ENCODE measurements at regions not wholly inside any gene's neighbourhood (a gene's known extent, or its start where the extent isn't known, plus 50 kb on each side); places are given as distances from the start of the nearest gene placed in this dataset.

DNA sequence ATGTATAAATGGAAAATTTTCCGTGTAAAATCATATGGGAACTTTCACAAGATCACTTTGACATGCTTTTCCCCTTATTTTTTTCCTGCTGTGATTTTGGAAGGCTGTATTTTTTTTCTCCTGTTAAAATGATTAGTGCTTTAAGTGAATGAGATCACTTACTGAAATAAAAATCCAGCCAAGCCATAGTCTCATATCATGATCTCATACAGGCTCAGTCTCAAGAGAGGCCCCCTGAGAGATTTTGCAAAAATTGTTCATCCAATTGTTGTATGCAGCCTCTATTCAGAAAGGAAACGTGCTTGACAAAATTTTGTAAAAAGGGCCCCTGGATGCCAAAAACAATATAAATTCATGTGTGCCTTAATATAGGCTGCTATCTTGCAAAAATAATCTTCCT lies 528.2 kb downstream of the HDGFL1 start:
- Histone ChIP-seq H3K4me3 (ENCODE audit: low read length) (no peak overlapping the region), H3K27ac (ENCODE audit: low read length) (no peak overlapping the region), H3K9me3 (ENCODE audit: control insufficient read depth, low read depth, low read length) (peaks cover 6% of the 10 kb centered on the region), H3K4me1 (ENCODE audit: control insufficient read depth, low read depth, low read length) (no peaks in the 10 kb centered on the region), H3K9ac (ENCODE audit: low read length) (no peak overlapping the region), H3K36me3 (ENCODE audit: control insufficient read depth, low read depth, low read length) (no peaks in the 10 kb centered on the region), H3K27me3 (ENCODE audit: control insufficient read depth, insufficient read depth, low read length) (no peaks in the 10 kb centered on the region)

DNA sequence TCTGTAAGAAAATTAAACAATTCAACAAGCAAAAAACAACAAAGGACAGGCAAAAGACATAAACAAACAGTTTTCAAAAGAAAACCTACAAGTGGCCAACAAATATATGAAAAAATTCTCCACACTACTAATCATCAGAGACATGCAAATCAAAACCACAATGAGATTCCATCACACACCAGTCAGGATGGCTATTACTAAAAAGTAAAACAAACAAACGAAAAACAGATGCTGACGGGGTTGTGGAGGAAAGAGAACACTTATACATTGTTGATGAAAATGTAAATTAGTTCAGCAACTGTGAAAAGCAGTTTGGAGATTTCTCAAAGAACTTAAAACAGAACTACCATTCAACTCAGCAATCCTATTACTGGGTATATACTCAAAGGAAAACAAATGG lies 537.6 kb downstream of the HDGFL1 start:
- Histone ChIP-seq H3K9ac (ENCODE audit: low read length) (no peak overlapping the region), H3K27me3 (ENCODE audit: control insufficient read depth, insufficient read depth, low read length) (no peaks in the 10 kb centered on the region), H3K27ac (ENCODE audit: low read length) (no peak overlapping the region), H3K4me3 (ENCODE audit: low read length) (no peak overlapping the region), H3K9me3 (ENCODE audit: control insufficient read depth, low read depth, low read length) (no peaks in the 10 kb centered on the region), H3K36me3 (ENCODE audit: control insufficient read depth, low read depth, low read length) (no peaks in the 10 kb centered on the region), H3K4me1 (ENCODE audit: control insufficient read depth, low read depth, low read length) (no peaks in the 10 kb centered on the region)

DNA sequence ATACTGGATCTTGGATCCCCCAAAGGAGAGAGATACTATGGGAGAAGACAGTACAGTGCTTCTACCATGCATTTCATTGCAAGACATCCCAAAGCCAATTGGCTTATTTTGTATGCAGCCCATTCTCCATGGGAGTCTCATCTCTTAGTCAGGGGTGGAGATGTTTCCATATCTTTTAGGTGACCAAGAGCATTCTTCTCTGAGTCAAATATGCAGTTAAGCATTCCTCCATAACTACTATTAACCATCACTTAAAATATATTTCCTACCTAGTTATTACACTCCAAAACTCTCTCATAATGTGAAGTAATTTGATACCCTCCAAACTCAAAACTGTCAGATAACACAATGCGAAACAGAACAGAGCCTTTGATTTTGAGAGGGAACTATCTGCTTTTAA lies 542.6 kb downstream of the HDGFL1 start:
- H3K4me1 ChIP-seq (ENCODE audit: control insufficient read depth, low read depth, low read length): no peaks in the 10 kb centered on the region
- no peak overlapping the region for H3K9ac ChIP-seq (ENCODE audit: low read length)
- H3K4me3 ChIP-seq (ENCODE audit: low read length): no peak overlapping the region
- H3K36me3 ChIP-seq (ENCODE audit: control insufficient read depth, low read depth, low read length): no peaks in the 10 kb centered on the region
- no peaks in the 10 kb centered on the region for H3K9me3 ChIP-seq (ENCODE audit: control insufficient read depth, low read depth, low read length)
- H3K27ac ChIP-seq (ENCODE audit: low read length): no peak overlapping the region
- no peaks in the 10 kb centered on the region for H3K27me3 ChIP-seq (ENCODE audit: control insufficient read depth, insufficient read depth, low read length)

DNA sequence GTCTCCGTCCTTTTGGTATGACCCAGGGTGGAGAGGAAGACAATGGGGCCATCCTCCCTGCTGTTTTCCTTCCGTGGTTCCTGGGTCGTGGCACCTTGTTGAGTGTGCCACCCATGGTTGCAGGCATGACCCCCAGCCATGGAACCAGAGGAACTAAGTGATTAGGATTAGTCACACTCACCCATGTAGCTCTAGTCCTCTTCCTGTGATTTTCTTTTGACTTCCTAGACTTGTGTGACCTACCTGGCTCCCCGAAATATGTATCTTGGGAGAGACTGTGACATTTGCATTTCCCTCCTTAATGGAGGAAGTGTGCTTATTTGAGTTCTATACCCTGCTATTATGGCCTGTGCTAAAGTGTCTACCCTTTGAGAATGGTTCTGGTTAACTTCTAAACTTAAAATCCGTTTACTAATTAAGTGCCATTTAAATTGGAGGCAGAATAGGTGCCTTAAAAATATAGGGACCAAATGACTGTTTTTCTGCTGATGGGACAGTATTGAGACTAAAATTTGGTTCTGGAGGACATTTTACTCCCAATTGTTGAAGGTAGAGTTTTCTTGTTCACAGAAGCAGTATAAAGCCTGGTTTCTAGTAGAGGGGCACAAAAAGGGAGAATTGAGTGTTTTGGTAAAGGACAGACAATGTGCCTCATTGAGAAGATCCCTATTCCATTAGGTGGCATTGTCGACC lies 545.6 kb downstream of the HDGFL1 start:
- H3K27me3 ChIP-seq (ENCODE audit: control insufficient read depth, insufficient read depth, low read length): no peaks in the 10 kb centered on the region
- no peaks in the 10 kb centered on the region for H3K9me3 ChIP-seq (ENCODE audit: control insufficient read depth, low read depth, low read length)
- H3K4me3 ChIP-seq (ENCODE audit: low read length): no peak overlapping the region
- no peaks in the 10 kb centered on the region for H3K36me3 ChIP-seq (ENCODE audit: control insufficient read depth, low read depth, low read length)
- H3K9ac ChIP-seq (ENCODE audit: low read length): no peak overlapping the region
- no peak overlapping the region for H3K27ac ChIP-seq (ENCODE audit: low read length)
- no peaks in the 10 kb centered on the region for H3K4me1 ChIP-seq (ENCODE audit: control insufficient read depth, low read depth, low read length)

DNA sequence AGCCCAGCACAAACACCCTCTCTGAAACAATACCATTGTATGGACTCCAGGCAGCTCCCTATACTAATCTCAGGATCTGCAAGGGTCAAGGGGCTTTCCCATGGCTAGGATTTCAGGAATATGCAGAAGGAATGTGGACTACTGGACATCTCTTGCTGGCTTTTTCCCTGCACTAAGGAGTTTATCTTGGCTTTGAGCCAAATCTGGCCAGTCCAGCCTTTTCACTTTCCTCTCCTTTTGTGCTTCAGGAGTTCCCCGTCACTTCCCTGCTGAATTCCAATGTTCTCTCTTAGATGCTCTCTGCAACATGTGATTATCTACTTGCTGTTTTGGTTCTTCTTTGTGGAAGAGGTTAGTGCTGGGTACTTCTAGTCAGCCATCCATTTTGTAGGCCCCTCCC lies 568.2 kb downstream of the HDGFL1 start:
- Histone ChIP-seq H3K9ac (ENCODE audit: low read length) (no peak overlapping the region), H3K4me3 (ENCODE audit: low read length) (no peak overlapping the region), H3K27me3 (ENCODE audit: control insufficient read depth, insufficient read depth, low read length) (no peaks in the 10 kb centered on the region), H3K4me1 (ENCODE audit: control insufficient read depth, low read depth, low read length) (no peaks in the 10 kb centered on the region), H3K9me3 (ENCODE audit: control insufficient read depth, low read depth, low read length) (no peaks in the 10 kb centered on the region), H3K36me3 (ENCODE audit: control insufficient read depth, low read depth, low read length) (no peaks in the 10 kb centered on the region), H3K27ac (ENCODE audit: low read length) (no peak overlapping the region)

DNA sequence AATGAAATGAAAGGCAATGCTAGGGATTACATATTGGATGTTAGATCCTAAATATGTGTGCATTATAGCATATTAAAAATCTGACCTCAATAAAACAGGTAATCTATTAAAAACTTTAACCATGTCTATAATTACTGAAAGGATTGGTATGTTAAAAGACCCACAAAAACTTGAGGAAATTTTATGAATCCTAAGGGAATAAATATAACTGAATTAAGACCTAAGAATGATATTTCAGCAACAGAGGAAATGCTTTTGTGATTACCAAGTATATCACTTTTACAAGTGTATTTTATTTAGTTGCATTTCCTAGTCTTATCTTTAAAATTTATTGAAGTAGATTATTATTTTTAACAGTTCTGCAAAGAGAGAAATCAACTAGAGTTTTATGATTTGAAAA lies 571.5 kb downstream of the HDGFL1 start:
- Histone ChIP-seq H3K27ac (ENCODE audit: low read length) (no peak overlapping the region), H3K36me3 (ENCODE audit: control insufficient read depth, low read depth, low read length) (no peaks in the 10 kb centered on the region), H3K27me3 (ENCODE audit: control insufficient read depth, insufficient read depth, low read length) (no peaks in the 10 kb centered on the region), H3K9ac (ENCODE audit: low read length) (no peak overlapping the region), H3K4me3 (ENCODE audit: low read length) (no peak overlapping the region), H3K4me1 (ENCODE audit: control insufficient read depth, low read depth, low read length) (no peaks in the 10 kb centered on the region), H3K9me3 (ENCODE audit: control insufficient read depth, low read depth, low read length) (no peaks in the 10 kb centered on the region)

DNA sequence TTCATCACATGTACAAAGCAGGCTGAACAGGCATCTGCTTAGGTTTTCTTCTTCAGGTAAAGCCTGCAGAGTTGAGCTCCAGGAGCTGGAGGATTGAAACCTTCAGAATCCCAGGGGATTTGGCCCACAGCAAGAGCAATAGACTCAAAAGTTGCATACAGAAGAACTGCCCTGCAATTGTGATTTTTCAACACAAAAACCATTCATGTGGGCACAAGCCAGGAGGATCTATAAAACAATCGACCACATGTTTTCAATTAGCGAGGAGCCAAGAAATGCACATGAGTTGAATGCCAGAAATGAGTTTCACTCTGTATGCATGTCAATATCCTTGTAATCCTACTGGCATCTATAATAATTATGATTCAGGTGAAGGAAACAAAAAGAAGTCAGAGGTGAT lies 576.4 kb downstream of the HDGFL1 start:
- Histone ChIP-seq H3K4me1 (ENCODE audit: control insufficient read depth, low read depth, low read length) (no peaks in the 10 kb centered on the region), H3K36me3 (ENCODE audit: control insufficient read depth, low read depth, low read length) (no peaks in the 10 kb centered on the region), H3K27ac (ENCODE audit: low read length) (no peak overlapping the region), H3K27me3 (ENCODE audit: control insufficient read depth, insufficient read depth, low read length) (no peaks in the 10 kb centered on the region), H3K9me3 (ENCODE audit: control insufficient read depth, low read depth, low read length) (no peaks in the 10 kb centered on the region), H3K9ac (ENCODE audit: low read length) (no peak overlapping the region), H3K4me3 (ENCODE audit: low read length) (no peak overlapping the region)

DNA sequence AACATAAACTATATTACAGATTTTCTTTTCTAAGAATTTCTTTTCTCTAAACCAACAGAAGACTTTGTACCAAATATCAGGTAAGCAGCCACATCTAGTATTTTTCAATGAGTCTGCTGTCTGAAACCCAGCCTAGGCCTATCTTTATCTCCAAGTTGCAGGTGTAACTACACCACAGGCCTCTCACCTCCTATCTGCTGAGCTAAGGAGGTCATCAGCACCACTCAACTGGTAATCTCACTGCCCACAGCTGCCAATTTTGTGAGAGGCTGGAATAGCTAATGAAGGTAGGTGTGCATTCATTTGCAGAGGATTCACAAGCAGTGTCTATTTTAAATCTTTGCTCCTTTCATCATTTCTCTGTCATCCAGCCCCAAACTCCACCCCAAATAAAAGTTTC lies 584.8 kb downstream of the HDGFL1 start:
- no peaks in the 10 kb centered on the region for H3K4me1 ChIP-seq (ENCODE audit: control insufficient read depth, low read depth, low read length)
- no peak overlapping the region for H3K9ac ChIP-seq (ENCODE audit: low read length)
- no peaks in the 10 kb centered on the region for H3K9me3 ChIP-seq (ENCODE audit: control insufficient read depth, low read depth, low read length)
- no peak overlapping the region for H3K27ac ChIP-seq (ENCODE audit: low read length)
- no peaks in the 10 kb centered on the region for H3K27me3 ChIP-seq (ENCODE audit: control insufficient read depth, insufficient read depth, low read length)
- H3K36me3 ChIP-seq (ENCODE audit: control insufficient read depth, low read depth, low read length): no peaks in the 10 kb centered on the region
- no peak overlapping the region for H3K4me3 ChIP-seq (ENCODE audit: low read length)

DNA sequence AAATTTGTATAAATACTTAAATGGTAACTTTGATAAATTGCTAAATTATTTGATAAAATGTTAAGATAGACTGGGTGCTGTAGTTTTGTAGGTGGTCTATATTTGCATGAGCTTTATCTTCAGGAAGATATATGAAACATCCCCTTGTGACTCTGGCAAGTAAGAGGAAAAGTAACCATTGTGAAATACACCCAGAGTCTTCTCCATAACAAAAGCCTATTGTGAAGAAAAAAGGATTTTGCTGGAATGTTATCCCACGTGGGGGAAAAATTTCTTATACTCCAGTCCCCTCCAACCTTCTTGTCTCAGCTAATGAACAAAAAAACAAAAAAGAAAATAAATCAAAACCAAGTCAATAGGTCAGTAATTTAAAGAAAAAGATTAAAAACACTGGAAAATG lies 600.7 kb downstream of the HDGFL1 start:
- Histone ChIP-seq H3K9me3 (ENCODE audit: control insufficient read depth, low read depth, low read length) (no peaks in the 10 kb centered on the region), H3K4me3 (ENCODE audit: low read length) (no peak overlapping the region), H3K27ac (ENCODE audit: low read length) (no peak overlapping the region), H3K27me3 (ENCODE audit: control insufficient read depth, insufficient read depth, low read length) (no peaks in the 10 kb centered on the region), H3K4me1 (ENCODE audit: control insufficient read depth, low read depth, low read length) (peaks cover 20% of the 10 kb centered on the region), H3K9ac (ENCODE audit: low read length) (no peak overlapping the region), H3K36me3 (ENCODE audit: control insufficient read depth, low read depth, low read length) (no peaks in the 10 kb centered on the region)

DNA sequence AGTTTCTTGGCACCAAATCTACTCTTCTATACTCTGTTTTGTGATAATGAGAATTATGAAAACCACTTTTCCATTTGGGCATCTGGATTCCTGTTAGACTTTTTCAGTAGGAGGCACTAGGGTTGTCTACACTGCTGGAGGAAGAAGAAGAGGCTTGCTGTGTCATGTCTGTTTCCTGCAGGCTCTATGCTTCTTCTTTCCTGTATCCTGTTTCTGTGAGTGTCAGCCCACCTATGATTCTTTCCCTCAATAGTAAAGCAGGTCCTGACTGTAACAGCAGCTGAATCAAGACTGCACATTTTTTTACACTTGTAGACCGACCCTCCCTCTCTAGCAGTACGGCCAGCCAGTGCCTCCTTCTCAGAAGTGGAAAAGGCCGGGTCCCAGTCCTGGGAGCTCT lies 603.9 kb downstream of the HDGFL1 start:
- H3K4me3 ChIP-seq (ENCODE audit: low read length): no peak overlapping the region
- no peak overlapping the region for H3K27ac ChIP-seq (ENCODE audit: low read length)
- no peaks in the 10 kb centered on the region for H3K27me3 ChIP-seq (ENCODE audit: control insufficient read depth, insufficient read depth, low read length)
- H3K9me3 ChIP-seq (ENCODE audit: control insufficient read depth, low read depth, low read length): no peaks in the 10 kb centered on the region
- H3K4me1 ChIP-seq (ENCODE audit: control insufficient read depth, low read depth, low read length): peaks cover 19% of the 10 kb centered on the region
- no peaks in the 10 kb centered on the region for H3K36me3 ChIP-seq (ENCODE audit: control insufficient read depth, low read depth, low read length)
- H3K9ac ChIP-seq (ENCODE audit: low read length): no peak overlapping the region

DNA sequence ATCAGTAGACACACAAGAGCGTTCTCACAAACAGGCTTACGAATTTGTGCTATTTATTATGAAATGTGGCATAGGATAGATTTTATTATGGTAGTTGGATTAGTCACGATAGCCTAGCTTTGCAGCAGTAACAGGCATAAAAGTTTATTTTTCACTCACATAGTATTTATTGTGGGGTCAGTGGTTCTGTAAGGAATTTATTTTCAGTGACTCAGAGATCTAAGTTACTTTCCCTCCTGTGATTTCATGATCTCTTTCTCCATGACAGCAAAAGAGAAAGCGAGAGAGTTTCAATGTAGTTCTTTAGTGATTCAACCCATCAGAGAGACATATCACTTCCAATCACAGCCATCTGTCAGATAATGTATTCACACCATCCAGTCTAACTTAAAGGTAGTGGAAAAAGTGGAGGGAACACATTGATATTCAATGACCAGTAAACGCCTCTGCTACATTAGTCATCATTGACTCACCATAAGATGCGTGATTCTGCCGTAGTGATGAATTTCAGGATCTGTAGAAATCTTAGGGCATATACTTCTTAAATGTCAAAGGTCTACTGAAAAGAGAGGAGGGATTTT lies 605.5 kb downstream of the HDGFL1 start:
- no peaks in the 10 kb centered on the region for H3K36me3 ChIP-seq (ENCODE audit: control insufficient read depth, low read depth, low read length)
- H3K27me3 ChIP-seq (ENCODE audit: control insufficient read depth, insufficient read depth, low read length): no peaks in the 10 kb centered on the region
- H3K4me3 ChIP-seq (ENCODE audit: low read length): no peak overlapping the region
- H3K9me3 ChIP-seq (ENCODE audit: control insufficient read depth, low read depth, low read length): no peaks in the 10 kb centered on the region
- no peak overlapping the region for H3K9ac ChIP-seq (ENCODE audit: low read length)
- H3K4me1 ChIP-seq (ENCODE audit: control insufficient read depth, low read depth, low read length): peaks cover 5% of the 10 kb centered on the region
- no peak overlapping the region for H3K27ac ChIP-seq (ENCODE audit: low read length)

DNA sequence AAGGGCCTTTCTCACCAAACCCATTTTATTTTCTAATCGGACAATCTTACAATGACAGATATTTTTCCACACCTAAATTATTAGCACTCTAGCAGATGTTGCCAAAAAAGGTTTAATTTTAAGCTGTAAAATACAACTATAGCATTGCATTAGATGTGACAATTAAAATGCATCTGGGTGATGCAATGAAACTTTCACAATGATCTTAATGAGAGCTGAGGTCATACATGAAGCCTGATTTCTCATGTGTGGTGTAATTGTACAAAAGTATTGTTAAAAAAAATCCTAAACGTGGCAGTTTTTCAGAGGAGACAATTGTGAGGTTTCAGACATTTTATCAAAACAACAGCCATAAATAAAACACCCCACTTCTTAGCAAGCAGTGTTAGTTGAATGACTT lies 606.0 kb downstream of the HDGFL1 start:
- no peak overlapping the region for H3K9ac ChIP-seq (ENCODE audit: low read length)
- peaks cover 2% of the 10 kb centered on the region for H3K4me1 ChIP-seq (ENCODE audit: control insufficient read depth, low read depth, low read length)
- H3K9me3 ChIP-seq (ENCODE audit: control insufficient read depth, low read depth, low read length): no peaks in the 10 kb centered on the region
- no peaks in the 10 kb centered on the region for H3K27me3 ChIP-seq (ENCODE audit: control insufficient read depth, insufficient read depth, low read length)
- no peak overlapping the region for H3K4me3 ChIP-seq (ENCODE audit: low read length)
- no peak overlapping the region for H3K27ac ChIP-seq (ENCODE audit: low read length)
- no peaks in the 10 kb centered on the region for H3K36me3 ChIP-seq (ENCODE audit: control insufficient read depth, low read depth, low read length)
